ENCODE measurements at regions not wholly inside any gene's neighbourhood (a gene's known extent, or its start where the extent isn't known, plus 50 kb on each side); places are given as distances from the start of the nearest gene placed in this dataset.

DNA sequence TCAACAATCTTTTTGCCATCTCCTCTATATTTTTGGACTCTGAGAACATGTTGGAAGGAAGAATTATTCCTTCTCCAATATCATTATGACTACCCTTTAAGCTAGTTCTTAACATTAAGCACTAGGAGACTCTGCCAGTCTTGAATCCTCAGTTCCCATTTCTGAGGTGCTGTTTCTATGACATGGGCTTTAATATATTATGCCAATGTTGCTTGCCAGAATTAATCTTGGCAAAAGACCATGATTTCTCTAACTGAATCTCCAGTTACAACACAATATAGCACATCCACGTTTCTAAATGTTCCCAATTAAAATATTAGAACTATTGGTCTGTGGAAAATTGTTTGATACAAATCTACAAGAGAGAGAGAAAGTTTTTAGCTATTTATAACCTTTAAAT lies 250.0 kb downstream of the HGF start:
- Histone ChIP-seq H3K9me3 (replicated peaks; ENCODE audit: control insufficient read depth, insufficient read depth, low read length) (no peaks in the 10 kb centered on the region), H2AFZ (ENCODE audit: low read depth, low read length) (no peak overlapping the region), H3K36me3 (ENCODE audit: control insufficient read depth in 2 of 2, extremely low read depth in 1 of 2, insufficient read depth in 2 of 2, low read length in 2 of 2) (no peaks in the 10 kb centered on the region), H3K4me3 (replicated peaks in 1 of 3; ENCODE audit: insufficient read depth in 1 of 3, low read depth in 1 of 3, low read length in 3 of 3) (no peak overlapping the region), H3K27me3 (ENCODE audit: control insufficient read depth in 2 of 2, insufficient read depth in 2 of 2, low read length in 2 of 2) (no peaks in the 10 kb centered on the region), H3K4me1 (ENCODE audit: control insufficient read depth, extremely low read depth, insufficient read depth, low read length) (peaks cover 12% of the 10 kb centered on the region), H3K9me1 (replicated peaks; ENCODE audit: control insufficient read depth, extremely low read depth, insufficient read depth, low read length) (no peaks in the 10 kb centered on the region), H3K79me2 (ENCODE audit: control insufficient read depth, insufficient read depth, low read length) (no peaks in the 10 kb centered on the region), H3K4me2 (ENCODE audit: insufficient read depth, low read length) (no peak overlapping the region), H3K27ac (ENCODE audit: insufficient read depth, low read depth, low read length) (no peak overlapping the region), H4K20me1 (replicated peaks; ENCODE audit: control insufficient read depth, extremely low read depth, insufficient read depth, low read length) (no peaks in the 10 kb centered on the region), H3K9ac (replicated peaks; ENCODE audit: extremely low read depth, insufficient read depth, low read length) (no peak overlapping the region)
- dilution Hi-C loops (cut with MboI; ENCODE audit: extremely low pct_ligation_motif_present, low sequenced_read_pairs) (loop anchor here (25.0 kb wide), 1 partner anchor 242 kb away; the partner anchor contains the start of gene HGF), intact Hi-C loops (cut with micrococcal nuclease) (loop anchor here (10.0 kb wide), 1 partner anchor 105 kb away; no protein-coding TSS in a partner anchor)
- DNase-seq (ENCODE audit: low read depth, low spot score) (no peak), FAIRE-seq (no peak)
- POLR2A ChIA-PET = no interaction called here
- BruUV-seq (replicated peaks) = no TSS peak
- CTCF ChIA-PET = interaction anchor here (2.4 kb wide), 1 partner anchor 18 kb away, joined by 7 read pairs; no protein-coding TSS in a partner anchor
- TF ChIP-seq, protein P1, sequence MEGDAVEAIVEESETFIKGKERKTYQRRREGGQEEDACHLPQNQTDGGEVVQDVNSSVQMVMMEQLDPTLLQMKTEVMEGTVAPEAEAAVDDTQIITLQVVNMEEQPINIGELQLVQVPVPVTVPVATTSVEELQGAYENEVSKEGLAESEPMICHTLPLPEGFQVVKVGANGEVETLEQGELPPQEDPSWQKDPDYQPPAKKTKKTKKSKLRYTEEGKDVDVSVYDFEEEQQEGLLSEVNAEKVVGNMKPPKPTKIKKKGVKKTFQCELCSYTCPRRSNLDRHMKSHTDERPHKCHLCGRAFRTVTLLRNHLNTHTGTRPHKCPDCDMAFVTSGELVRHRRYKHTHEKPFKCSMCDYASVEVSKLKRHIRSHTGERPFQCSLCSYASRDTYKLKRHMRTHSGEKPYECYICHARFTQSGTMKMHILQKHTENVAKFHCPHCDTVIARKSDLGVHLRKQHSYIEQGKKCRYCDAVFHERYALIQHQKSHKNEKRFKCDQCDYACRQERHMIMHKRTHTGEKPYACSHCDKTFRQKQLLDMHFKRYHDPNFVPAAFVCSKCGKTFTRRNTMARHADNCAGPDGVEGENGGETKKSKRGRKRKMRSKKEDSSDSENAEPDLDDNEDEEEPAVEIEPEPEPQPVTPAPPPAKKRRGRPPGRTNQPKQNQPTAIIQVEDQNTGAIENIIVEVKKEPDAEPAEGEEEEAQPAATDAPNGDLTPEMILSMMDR (IDR thresholded peaks at IDR 0.05; ENCODE audit: extremely low read depth in 1 of 2, insufficient read depth in 1 of 2, low read depth in 1 of 2, low read length in 2 of 2) = no peak
- TF ChIP-seq, protein P2, sequence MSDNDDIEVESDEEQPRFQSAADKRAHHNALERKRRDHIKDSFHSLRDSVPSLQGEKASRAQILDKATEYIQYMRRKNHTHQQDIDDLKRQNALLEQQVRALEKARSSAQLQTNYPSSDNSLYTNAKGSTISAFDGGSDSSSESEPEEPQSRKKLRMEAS (IDR thresholded peaks at IDR 0.05; ENCODE audit: insufficient read depth, insufficient read length) = no peak
- TF ChIP-seq FOS (IDR thresholded peaks at IDR 0.05; ENCODE audit: borderline replicate concordance, insufficient read depth, low read length) = no peak
- no peak for TF ChIP-seq POLR2AphosphoS5 (IDR thresholded peaks at IDR 0.05; ENCODE audit: insufficient read depth, low read depth, low read length)
- TF ChIP-seq POLR2A (IDR thresholded peaks at IDR 0.05; ENCODE audit: low read depth, low read length) = no peak
- no peak for TF ChIP-seq MYC (IDR thresholded peaks at IDR 0.05; ENCODE audit: low read depth, low read length)
- no peak for TF ChIP-seq EZH2 (IDR thresholded peaks at IDR 0.05; ENCODE audit: borderline replicate concordance, low read depth, low read length, severe bottlenecking)
- TF ChIP-seq GATA2 (IDR thresholded peaks at IDR 0.05; ENCODE audit: insufficient read depth, insufficient read length, low read depth, low read length) = no peak
